Esophagus squamous epithelium (tissue), 4 donors: ENCODE measurements at regions not wholly inside any gene's neighbourhood (a gene's known extent, or its start where the extent isn't known, plus 50 kb on each side); places are given as distances from the start of the nearest gene placed in this dataset.

Source experiments
- POLR2A ChIP-seq, 4 donors: fragments of 450-650 bp; IDR thresholded peaks; one replicate each; pipeline ENCODE4 v1.6.1; 2017; ENCODE audit warnings: antibody characterized with exemption in 4 of 4, mild to moderate bottlenecking in 4 of 4, moderate library complexity in 3 of 4
- TF ChIP-seq, protein P1 (sequence below), 6 experiments: fragments of 450-650 bp in 4 of 6; fragments of 200-600 bp in 2 of 6; sonication (generic) in 2 of 6; IDR thresholded peaks; one replicate each; pipeline ENCODE4 v1.5.1; 2016 to 2019; ENCODE audit warnings: antibody characterized with exemption in 6 of 6, mild to moderate bottlenecking in 4 of 6, moderate library complexity in 4 of 6

DNA sequence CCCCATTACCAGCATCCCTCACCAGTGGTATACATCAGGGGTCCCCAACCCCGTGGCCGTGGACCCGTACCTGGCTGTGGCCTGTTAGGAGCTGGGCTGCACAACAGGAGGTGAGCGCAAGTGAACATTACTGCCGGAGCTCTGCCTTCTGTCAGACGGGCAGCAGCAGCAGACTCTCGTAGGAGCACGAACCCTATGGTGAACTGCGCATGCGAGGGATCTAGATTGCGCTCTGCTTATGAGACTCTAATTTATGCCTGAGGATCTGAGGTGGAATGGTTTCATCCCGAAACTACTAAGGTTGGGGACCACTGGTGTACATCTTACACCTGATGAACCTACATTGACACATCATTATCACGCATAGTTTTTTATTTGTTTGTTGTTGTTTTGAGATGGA lies 52.8 kb upstream of the DHX15 start:
- TF ChIP-seq POLR2A (IDR thresholded peaks at IDR 0.05) = no peak
- TF ChIP-seq, protein P1, sequence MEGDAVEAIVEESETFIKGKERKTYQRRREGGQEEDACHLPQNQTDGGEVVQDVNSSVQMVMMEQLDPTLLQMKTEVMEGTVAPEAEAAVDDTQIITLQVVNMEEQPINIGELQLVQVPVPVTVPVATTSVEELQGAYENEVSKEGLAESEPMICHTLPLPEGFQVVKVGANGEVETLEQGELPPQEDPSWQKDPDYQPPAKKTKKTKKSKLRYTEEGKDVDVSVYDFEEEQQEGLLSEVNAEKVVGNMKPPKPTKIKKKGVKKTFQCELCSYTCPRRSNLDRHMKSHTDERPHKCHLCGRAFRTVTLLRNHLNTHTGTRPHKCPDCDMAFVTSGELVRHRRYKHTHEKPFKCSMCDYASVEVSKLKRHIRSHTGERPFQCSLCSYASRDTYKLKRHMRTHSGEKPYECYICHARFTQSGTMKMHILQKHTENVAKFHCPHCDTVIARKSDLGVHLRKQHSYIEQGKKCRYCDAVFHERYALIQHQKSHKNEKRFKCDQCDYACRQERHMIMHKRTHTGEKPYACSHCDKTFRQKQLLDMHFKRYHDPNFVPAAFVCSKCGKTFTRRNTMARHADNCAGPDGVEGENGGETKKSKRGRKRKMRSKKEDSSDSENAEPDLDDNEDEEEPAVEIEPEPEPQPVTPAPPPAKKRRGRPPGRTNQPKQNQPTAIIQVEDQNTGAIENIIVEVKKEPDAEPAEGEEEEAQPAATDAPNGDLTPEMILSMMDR (IDR thresholded peaks at IDR 0.05) = no peak
